Stimulated activated effector memory CD8-positive, alpha-beta T cell treated with anti-CD3 and anti-CD28 coated beads, Interleukin-12 subunit alpha, Interleukin-12 subunit beta, amount 100 ng/mL, for 72 hours (primary cell): ENCODE measurements at regions not wholly inside any gene's neighbourhood (a gene's known extent, or its start where the extent isn't known, plus 50 kb on each side); places are given as distances from the start of the nearest gene placed in this dataset.
A peak's percentile ranks its signal among the peaks of the same experiment; 100 is the strongest.
"Not testable (repeated sequence)": the region's sequence is repeated elsewhere in the genome, so short reads cannot be mapped to it uniquely, and the experiment has no call there.

Experiments
- ATAC-seq: fragments of 150-1000 bp; cut with Tn5 transposase; 2 replicates; pipeline ENCODE4 v1.10.0; 2021
- DNase-seq, 2 donors: peaks; one replicate each; pipeline ENCODE4 v3.0.0; 2021 to 2022; ENCODE audit warnings: low spot score in 2 of 2
- H3K27ac Mint-ChIP-seq: one replicate; pipeline ENCODE4 v1.8.0; 2022; ENCODE audit warnings: mild to moderate bottlenecking, mixed read lengths
- H3K36me3 Mint-ChIP-seq: one replicate; pipeline ENCODE4 v1.8.0; 2022; ENCODE audit warnings: mild to moderate bottlenecking, mixed read lengths
- H3K4me1 Mint-ChIP-seq: one replicate; pipeline ENCODE4 v1.8.0; 2022; ENCODE audit warnings: mixed read lengths
- H3K4me3 Mint-ChIP-seq: one replicate; pipeline ENCODE4 v1.8.0; 2022; ENCODE audit warnings: mild to moderate bottlenecking, mixed read lengths
- H3K9me3 Mint-ChIP-seq: one replicate; pipeline ENCODE4 v1.8.0; 2022; ENCODE audit warnings: mixed read lengths

GRCh38 chrY:17511984-17512383 is 368.0 kb downstream of the CDY2B start:
- not testable (repeated sequence) for ATAC-seq, H3K4me3 Mint-ChIP-seq, H3K36me3 Mint-ChIP-seq

DNA sequence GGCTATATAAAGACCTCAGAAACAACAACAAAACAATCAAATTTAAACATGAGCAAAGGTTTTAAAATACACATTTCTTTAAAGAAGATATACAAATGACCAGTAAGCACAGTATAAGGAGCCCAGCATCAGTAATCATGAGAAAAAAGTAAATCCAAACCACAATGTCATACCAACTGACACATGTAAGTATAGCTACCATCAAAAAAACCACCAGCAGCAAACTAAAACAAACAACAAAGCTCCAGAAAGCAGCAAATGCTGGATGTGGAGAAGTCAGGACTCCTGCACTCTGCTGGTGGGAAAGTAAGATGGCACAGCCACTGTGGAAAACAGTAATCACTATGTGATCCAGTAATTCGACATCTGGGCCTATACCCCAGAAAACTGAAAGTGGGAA is 368.5 kb downstream of the CDY2B start:
- DNase-seq, H3K27ac Mint-ChIP-seq, H3K36me3 Mint-ChIP-seq, H3K4me3 Mint-ChIP-seq, ATAC-seq, H3K4me1 Mint-ChIP-seq, H3K9me3 Mint-ChIP-seq: not testable (repeated sequence)

More at GRCh38 chrY:17511984-17512383, 368.0 kb downstream of the CDY2B start:
- not testable (repeated sequence) for H3K27ac Mint-ChIP-seq, H3K4me1 Mint-ChIP-seq, DNase-seq, H3K9me3 Mint-ChIP-seq

DNA sequence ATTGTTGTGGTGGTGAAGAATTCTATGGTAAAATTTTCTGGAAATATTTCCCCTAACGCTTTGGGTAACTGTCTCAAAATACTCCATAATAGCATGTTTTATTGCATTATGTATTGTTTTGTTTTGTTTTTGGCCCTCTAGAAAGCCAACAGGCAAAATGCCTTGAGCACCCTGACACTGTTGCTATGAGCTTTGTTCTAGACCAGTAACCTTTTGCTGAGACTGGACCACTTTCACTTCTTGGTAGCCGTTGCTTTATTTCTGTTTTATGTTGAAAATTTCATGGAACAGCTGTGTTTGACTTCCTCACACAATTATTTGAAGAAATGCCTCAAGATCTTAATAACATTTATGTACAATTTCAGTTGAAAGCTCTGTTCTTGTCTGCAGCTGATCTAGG is 374.2 kb downstream of the CDY2B start:
- not testable (repeated sequence) for H3K9me3 Mint-ChIP-seq, H3K36me3 Mint-ChIP-seq, ATAC-seq, H3K4me1 Mint-ChIP-seq, DNase-seq, H3K4me3 Mint-ChIP-seq, H3K27ac Mint-ChIP-seq

DNA sequence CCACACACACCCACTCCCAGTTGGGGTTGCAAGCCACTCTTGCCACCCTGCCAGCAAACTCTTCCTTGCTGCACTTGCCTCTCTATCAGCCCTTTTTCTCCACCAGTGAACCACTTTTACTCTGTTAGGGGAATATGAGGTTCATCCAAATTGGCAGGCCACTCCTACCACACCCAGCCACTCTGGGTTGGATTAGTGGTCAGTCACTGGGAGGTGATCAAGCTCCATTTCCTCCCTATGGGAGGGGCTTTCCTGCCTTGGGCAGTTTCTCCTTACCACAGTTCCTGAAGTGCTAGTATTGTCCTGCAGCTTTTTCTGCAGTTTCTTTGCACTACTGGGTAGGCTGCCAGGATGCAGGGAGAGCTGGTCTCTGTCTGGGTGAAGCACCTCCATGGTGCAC is 395.3 kb downstream of the CDY2B start:
- not testable (repeated sequence) for H3K27ac Mint-ChIP-seq, H3K36me3 Mint-ChIP-seq, H3K4me3 Mint-ChIP-seq, ATAC-seq, DNase-seq, H3K9me3 Mint-ChIP-seq, H3K4me1 Mint-ChIP-seq

- ATAC-seq, H3K36me3 Mint-ChIP-seq, H3K4me1 Mint-ChIP-seq, H3K9me3 Mint-ChIP-seq, DNase-seq, H3K4me3 Mint-ChIP-seq, H3K27ac Mint-ChIP-seq: not testable (repeated sequence)
Observed at GRCh38 chrY:17484157-17484556, 395.9 kb downstream of the CDY2B start.

DNA sequence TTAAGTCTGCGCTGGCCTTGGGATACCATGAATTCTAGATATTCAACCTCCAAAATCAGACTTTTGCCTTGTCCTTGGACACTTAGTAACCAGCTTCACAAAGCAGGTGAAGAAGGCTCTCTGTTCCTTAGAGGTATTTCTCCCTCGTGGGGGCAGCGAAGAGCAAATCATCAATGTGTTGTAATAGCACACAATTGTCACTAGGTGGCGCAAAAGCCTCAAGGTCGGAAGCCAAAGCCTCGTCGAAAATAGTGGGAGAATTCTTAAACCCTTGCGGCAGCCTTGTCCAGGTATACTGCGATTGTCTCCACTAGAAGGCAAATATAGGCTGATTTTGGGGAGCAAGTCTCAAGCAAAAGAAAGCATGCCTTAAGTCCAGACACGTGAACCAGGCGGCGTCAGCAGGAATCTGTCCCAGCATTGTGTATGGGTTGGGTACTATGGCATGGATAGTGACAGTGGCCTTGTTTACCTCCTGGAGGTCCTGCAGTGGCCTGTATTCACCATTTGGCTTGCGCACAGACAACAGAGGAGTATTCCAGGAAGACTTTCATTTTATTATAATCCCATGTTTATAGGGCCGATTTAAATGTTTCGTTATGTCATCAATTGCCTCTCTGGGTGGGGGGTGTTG is 398.5 kb downstream of the CDY2B start:
- not testable (repeated sequence) for H3K36me3 Mint-ChIP-seq, H3K4me1 Mint-ChIP-seq, DNase-seq, H3K27ac Mint-ChIP-seq, H3K9me3 Mint-ChIP-seq, ATAC-seq, H3K4me3 Mint-ChIP-seq

DNA sequence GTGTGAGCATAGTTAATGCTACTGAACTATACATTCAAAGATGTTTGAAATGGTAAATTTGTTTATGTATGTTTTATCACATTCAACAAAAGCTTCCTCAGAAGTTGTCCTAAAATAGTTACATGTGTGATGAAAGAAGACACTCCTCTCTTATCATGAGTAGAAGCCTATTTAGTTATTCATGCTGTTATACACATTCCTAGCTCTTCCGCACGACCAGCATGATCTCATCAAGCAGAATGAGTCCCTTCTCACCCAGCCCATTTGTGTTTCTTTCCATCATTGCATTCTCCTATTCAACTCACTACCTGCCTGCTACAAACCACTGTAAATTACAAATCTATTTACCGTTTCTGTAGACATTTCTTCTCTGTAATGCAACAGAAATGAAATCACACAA is 408.0 kb downstream of the CDY2B start:
- not testable (repeated sequence) for H3K36me3 Mint-ChIP-seq, H3K4me3 Mint-ChIP-seq, H3K4me1 Mint-ChIP-seq, DNase-seq, H3K9me3 Mint-ChIP-seq, ATAC-seq, H3K27ac Mint-ChIP-seq

DNA sequence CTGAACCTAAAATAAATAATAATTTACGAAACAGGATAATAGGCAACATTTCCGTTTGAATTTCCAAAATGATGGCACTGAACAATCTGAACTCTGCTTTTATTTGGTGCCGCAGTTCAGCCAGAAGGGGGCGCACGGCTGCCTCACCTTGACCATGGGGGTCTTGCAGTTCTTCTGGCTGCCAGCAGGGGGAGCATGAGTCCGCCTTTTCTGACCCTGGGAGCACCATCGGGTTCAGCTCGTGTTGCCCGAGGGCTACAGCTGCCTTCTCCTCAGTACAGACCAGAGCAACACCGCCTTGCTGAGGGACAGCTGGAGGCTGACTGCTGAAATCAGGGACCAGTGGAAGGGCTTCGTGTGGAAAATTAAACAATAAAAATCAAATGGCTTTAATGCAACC is 420.3 kb downstream of the CDY2B start:
- not testable (repeated sequence) for DNase-seq, H3K9me3 Mint-ChIP-seq, H3K4me1 Mint-ChIP-seq, H3K4me3 Mint-ChIP-seq, H3K36me3 Mint-ChIP-seq, H3K27ac Mint-ChIP-seq
- ATAC-seq: peak; percentile 61

GRCh38 chrY:17430570-17431166 is 449.4 kb downstream of the CDY2B start:
- Mint-ChIP-seq H3K9me3 (no peaks in the 10 kb centered on the region), H3K4me3 (no peak overlapping the region), H3K36me3 (no peaks in the 10 kb centered on the region), H3K27ac (no peak overlapping the region), H3K4me1 (no peaks in the 10 kb centered on the region)
- DNase-seq: no peak
- ATAC-seq: no peak

DNA sequence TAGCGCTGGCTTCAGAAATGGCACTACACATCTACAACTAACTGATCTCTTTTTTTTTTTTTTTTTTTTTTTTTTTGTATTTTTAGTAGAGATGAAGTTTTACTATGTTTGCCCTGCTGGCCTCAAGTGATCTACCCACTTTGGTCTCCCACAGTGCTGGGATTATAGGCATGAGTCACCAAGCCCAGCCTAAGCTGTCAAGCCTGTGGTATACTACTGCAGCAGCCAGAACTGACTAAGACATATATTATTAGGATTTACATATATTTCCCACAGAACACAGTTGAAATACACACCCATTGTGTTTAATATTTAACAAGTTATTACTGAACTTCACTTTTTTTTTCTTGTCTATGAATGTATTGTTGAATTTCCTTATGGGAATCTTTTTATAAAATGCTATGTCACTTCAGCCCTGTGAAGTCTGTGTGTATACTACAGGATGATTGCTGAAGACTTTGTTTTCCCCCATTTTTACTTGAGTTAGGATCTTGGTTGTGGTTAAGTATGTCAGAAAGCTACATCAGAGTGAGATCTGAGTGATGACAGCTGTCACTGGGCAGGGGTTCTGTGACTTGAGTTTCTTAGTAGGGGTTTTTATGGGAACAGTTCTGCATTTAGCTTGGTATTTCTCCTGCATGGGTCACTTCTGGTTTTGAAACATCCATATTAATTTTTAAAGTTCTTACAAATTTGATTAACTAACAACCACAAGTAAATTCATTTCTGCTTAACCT is 481.5 kb downstream of the CDY2B start:
- no peaks in the 10 kb centered on the region for H3K9me3 Mint-ChIP-seq
- H3K27ac Mint-ChIP-seq: no peak overlapping the region
- no peaks in the 10 kb centered on the region for H3K4me1 Mint-ChIP-seq
- ATAC-seq: no peak
- no peak overlapping the region for H3K4me3 Mint-ChIP-seq
- DNase-seq: no peak
- no peaks in the 10 kb centered on the region for H3K36me3 Mint-ChIP-seq

DNA sequence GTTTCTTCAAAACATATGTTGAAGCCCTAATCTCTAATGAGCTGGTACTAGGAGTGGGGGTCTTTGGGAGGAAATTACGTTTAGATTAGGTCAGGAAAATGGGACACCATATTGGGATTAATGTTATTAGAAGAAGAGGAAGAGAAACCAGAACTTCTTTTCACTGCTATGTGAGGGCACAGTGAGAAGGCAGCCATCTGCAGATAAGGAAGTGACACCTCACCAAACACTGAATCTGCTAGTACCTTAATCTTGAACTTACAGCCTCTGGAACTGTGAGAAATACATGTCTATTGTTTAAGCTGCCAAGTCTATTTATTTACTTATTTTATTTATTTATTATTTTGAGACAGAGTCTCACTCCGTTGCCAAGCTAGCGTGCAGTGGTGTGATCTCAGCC is 482.4 kb downstream of the CDY2B start:
- H3K36me3 Mint-ChIP-seq: no peaks in the 10 kb centered on the region
- no peaks in the 10 kb centered on the region for H3K9me3 Mint-ChIP-seq
- DNase-seq (no peak), ATAC-seq (no peak)
- no peak overlapping the region for H3K4me3 Mint-ChIP-seq
- H3K4me1 Mint-ChIP-seq: no peaks in the 10 kb centered on the region
- H3K27ac Mint-ChIP-seq: no peak overlapping the region

DNA sequence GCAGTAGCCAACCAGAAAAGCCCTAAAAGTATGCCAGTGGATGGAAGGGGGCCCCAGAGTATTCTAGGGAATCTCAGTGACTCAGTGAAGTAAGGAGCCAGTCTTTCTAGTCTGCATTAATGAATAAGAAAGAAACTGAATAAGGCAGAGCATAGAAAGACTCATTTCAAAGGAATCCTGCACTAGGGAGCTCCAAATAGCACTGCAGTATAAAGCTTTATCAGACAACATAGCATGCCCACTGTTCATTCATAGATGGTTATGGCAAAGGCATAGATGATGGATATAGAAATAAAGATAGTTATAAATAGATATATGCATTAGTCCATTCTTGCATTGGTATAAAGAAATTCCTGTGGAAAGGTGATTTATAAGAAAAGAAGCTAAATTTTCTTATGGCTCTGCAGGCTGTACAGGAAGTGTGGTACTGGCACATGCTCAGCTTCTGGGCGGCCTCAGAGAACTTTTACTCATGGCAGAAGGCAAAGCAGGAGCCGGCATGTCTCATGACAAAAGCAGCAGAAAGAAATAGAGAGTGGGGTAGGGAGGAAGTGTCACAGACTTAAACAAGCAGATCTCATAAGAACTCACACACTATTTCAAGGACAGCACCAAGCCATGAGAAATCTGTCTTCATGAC is 498.5 kb downstream of the CDY2B start:
- H3K4me3 Mint-ChIP-seq: no peak overlapping the region
- no peaks in the 10 kb centered on the region for H3K36me3 Mint-ChIP-seq
- H3K4me1 Mint-ChIP-seq: no peaks in the 10 kb centered on the region
- DNase-seq (no peak), ATAC-seq (no peak)
- H3K27ac Mint-ChIP-seq: no peak overlapping the region
- peaks cover 10% of the 10 kb centered on the region for H3K9me3 Mint-ChIP-seq

GRCh38 chrY:17378326-17378725 is 501.7 kb downstream of the CDY2B start:
- ATAC-seq: no peak
- H3K36me3 Mint-ChIP-seq: no peaks in the 10 kb centered on the region
- H3K4me3 Mint-ChIP-seq: no peak overlapping the region
- H3K4me1 Mint-ChIP-seq: no peaks in the 10 kb centered on the region
- peaks cover 8% of the 10 kb centered on the region for H3K9me3 Mint-ChIP-seq
- DNase-seq: no peak
- no peak overlapping the region for H3K27ac Mint-ChIP-seq

DNA sequence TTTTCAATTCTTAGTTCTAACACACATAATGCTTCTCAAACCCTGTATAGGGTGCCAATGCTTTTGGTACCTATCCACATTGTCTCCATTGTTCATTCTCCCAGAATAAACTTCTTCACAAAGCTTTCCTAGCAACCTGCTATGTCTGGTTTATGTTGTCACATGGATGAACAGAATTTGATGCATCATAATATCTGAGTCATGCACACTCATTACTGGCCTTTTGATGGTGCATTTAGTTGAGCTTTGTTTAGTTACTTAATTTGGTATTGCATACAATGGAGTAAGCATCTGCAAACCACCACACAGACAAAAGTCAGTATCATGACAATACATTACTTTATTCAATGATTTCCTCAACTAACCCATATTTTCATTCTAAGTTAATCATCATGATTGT is 511.6 kb downstream of the CDY2B start:
- H3K4me3 Mint-ChIP-seq: no peak overlapping the region
- no peak overlapping the region for H3K27ac Mint-ChIP-seq
- no peaks in the 10 kb centered on the region for H3K4me1 Mint-ChIP-seq
- peaks cover 3% of the 10 kb centered on the region for H3K9me3 Mint-ChIP-seq
- DNase-seq (no peak), ATAC-seq (no peak)
- H3K36me3 Mint-ChIP-seq: no peaks in the 10 kb centered on the region

DNA sequence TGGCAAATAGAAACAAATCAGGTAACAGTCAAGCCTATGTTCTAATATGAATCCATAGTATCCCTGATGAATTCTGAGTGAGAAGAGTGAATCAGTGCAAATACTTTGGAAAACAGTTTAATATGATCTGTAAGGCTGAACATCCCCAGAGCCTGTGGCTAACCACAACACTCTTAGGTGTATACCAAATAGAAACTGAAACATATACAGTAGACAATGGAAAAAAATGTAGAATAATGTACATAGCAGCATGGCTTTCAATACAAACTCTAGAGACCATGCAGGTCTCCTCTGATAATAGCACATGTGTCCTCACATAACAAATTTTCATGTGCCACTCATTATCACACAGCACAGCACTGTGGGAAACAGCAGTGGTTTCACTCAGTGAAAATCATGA is 513.6 kb downstream of the CDY2B start:
- no peak for DNase-seq
- Mint-ChIP-seq H3K4me3 (no peak overlapping the region), H3K36me3 (no peaks in the 10 kb centered on the region), H3K9me3 (no peaks in the 10 kb centered on the region), H3K4me1 (no peaks in the 10 kb centered on the region), H3K27ac (no peak overlapping the region)
- no peak for ATAC-seq

DNA sequence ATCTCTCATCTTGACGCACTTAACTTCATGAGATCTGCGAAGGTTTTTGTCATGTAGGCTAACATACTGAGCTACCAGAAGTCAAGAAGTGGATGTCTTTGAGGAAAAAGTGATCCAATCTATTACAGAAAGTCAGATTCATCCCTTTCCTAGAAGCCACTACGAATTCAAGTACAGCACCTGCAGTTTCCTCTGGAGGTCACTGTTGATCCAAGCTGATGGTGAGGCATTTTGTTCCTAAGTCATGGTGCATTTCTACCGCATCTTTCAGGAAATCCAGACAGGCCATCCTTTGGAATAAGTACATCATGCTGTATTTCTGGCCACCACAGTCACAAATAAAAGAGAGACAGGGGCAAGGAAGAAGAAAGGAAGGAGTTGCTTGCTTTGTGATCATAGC is 541.0 kb downstream of the CDY2B start:
- H3K27ac Mint-ChIP-seq: no peak overlapping the region
- no peaks in the 10 kb centered on the region for H3K36me3 Mint-ChIP-seq
- H3K4me1 Mint-ChIP-seq: no peaks in the 10 kb centered on the region
- H3K9me3 Mint-ChIP-seq: peaks cover 14% of the 10 kb centered on the region
- no peak for DNase-seq
- no peak overlapping the region for H3K4me3 Mint-ChIP-seq
- ATAC-seq: no peak
